ENCODE measurements at regions not wholly inside any gene's neighbourhood (a gene's known extent, or its start where the extent isn't known, plus 50 kb on each side); places are given as distances from the start of the nearest gene placed in this dataset.

DNA sequence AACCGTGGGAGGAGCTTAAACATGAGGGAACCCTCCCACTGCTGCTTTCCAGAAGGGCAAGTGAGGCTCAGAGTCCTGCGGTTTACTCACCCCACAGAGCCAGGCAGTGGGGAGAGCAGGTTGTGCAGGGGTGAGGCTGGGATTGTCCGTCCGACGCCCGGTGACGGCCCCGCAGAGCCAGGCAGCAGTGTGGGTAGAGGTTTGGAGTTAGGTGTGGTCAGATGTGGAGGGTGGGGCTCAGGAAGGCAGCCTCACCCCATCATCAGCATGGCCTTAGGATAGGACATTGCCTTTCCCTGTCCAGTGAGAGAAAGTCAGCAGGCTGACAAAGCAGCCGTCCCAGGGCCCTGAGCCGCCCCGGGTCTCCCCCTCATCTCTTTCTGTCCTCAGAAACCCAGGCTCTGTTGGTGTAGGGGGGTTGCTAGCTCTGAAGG lies 234.6 kb downstream of the DLL1 start:
- TF ChIP-seq, protein P1, sequence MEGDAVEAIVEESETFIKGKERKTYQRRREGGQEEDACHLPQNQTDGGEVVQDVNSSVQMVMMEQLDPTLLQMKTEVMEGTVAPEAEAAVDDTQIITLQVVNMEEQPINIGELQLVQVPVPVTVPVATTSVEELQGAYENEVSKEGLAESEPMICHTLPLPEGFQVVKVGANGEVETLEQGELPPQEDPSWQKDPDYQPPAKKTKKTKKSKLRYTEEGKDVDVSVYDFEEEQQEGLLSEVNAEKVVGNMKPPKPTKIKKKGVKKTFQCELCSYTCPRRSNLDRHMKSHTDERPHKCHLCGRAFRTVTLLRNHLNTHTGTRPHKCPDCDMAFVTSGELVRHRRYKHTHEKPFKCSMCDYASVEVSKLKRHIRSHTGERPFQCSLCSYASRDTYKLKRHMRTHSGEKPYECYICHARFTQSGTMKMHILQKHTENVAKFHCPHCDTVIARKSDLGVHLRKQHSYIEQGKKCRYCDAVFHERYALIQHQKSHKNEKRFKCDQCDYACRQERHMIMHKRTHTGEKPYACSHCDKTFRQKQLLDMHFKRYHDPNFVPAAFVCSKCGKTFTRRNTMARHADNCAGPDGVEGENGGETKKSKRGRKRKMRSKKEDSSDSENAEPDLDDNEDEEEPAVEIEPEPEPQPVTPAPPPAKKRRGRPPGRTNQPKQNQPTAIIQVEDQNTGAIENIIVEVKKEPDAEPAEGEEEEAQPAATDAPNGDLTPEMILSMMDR (IDR thresholded peaks at IDR 0.05), result no peak
- no peak for TF ChIP-seq POLR2A (IDR thresholded peaks at IDR 0.05)

Data from testis (tissue), 2 donors.